ENCODE measurements at regions not wholly inside any gene's neighbourhood (a gene's known extent, or its start where the extent isn't known, plus 50 kb on each side); places are given as distances from the start of the nearest gene placed in this dataset.

DNA sequence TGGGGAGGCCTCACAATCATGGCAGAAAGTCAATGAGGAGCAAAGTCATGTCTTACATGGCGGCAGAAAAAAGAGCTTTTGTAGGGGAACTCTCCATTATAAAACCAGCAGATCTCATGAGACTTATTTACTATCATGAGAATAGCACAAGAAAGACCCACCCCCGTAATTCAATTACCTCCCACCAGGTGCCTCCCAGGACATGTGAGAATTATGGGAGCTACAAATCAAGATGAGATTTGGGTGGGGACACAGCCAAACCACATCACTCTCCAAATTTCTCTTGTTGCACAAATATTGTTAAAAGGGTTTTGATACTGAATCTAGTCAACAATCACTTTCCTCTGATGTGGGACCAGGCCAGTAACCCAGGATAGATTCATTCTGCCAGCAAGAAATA lies 1176.1 kb downstream of the CDH9 start:
- TF ChIP-seq CTCF (IDR thresholded peaks at IDR 0.05; ENCODE audit: low read depth, low read length, poor library complexity, severe bottlenecking) (peak; percentile 23), EZH2phosphoT487 (IDR thresholded peaks at IDR 0.05; ENCODE audit: borderline replicate concordance, low read length) (no peak)

Measured in DOHH2 (cell line).